ENCODE measurements at regions not wholly inside any gene's neighbourhood (a gene's known extent, or its start where the extent isn't known, plus 50 kb on each side); places are given as distances from the start of the nearest gene placed in this dataset.

GRCh38 chr9:14532456-14533115 is 160.6 kb downstream of the ZDHHC21 start:
- ATAC-seq, result no peak
- intact Hi-C loops (cut with micrococcal nuclease; ENCODE audit: unreplicated experiment), result no loop called here
- in situ Hi-C loops (cut with HindIII; ENCODE audit: low pct_unique_long_range_greater_than_20kb, low sequenced_read_pairs), result no loop called here
- BruUV-seq (replicated peaks), result no TSS peak
- no peaks in the 10 kb centered on the region for H3K36me3 ChIP-seq (ENCODE audit: control insufficient read depth, insufficient read depth, low read length)
- TF ChIP-seq CTCF (IDR thresholded peaks at IDR 0.05) (no peak), REST (IDR thresholded peaks at IDR 0.05; ENCODE audit: insufficient read depth in 1 of 2, low read depth in 2 of 2, low read length in 1 of 2) (no peak), SIN3A (IDR thresholded peaks at IDR 0.05; ENCODE audit: borderline replicate concordance, insufficient read depth, low read depth, low read length) (no peak), TCF7L2 (IDR thresholded peaks at IDR 0.05; ENCODE audit: low read depth, low read length) (no peak), POLR2AphosphoS5 (IDR thresholded peaks at IDR 0.05; ENCODE audit: low read depth, low read length) (no peak)
- H3K4me3 ChIP-seq (ENCODE audit: low read depth in 2 of 2, low read length in 2 of 2), result no peak overlapping the region
- H3K27ac ChIP-seq (ENCODE audit: low read length), result no peak overlapping the region
- DNase-seq (ENCODE audit: low read depth, low spot score), result no peak
- H3K9me3 ChIP-seq (ENCODE audit: control insufficient read depth, insufficient read depth, low read depth, low read length), result no peaks in the 10 kb centered on the region
- ChIA-PET CTCF (no interaction called here), POLR2A (no interaction called here)
- no peaks in the 10 kb centered on the region for H3K27me3 ChIP-seq (ENCODE audit: control insufficient read depth, insufficient read depth, low read length)
- no peaks in the 10 kb centered on the region for H3K4me1 ChIP-seq (ENCODE audit: control insufficient read depth, insufficient read depth, low read length)

- intact Hi-C loops (cut with micrococcal nuclease; ENCODE audit: unreplicated experiment) (no loop called here), in situ Hi-C loops (cut with HindIII; ENCODE audit: low pct_unique_long_range_greater_than_20kb, low sequenced_read_pairs) (no loop called here)
- ATAC-seq (no peak), DNase-seq (ENCODE audit: low read depth, low spot score) (no peak)
- ChIA-PET POLR2A (no interaction called here), CTCF (no interaction called here)
- BruUV-seq (replicated peaks), result no TSS peak
- no peak overlapping the region for H3K27ac ChIP-seq (ENCODE audit: low read length)
- TF ChIP-seq SIN3A (IDR thresholded peaks at IDR 0.05; ENCODE audit: borderline replicate concordance, insufficient read depth, low read depth, low read length) (no peak), CTCF (IDR thresholded peaks at IDR 0.05) (no peak), REST (IDR thresholded peaks at IDR 0.05; ENCODE audit: insufficient read depth in 1 of 2, low read depth in 2 of 2, low read length in 1 of 2) (no peak), TCF7L2 (IDR thresholded peaks at IDR 0.05; ENCODE audit: low read depth, low read length) (no peak), POLR2AphosphoS5 (IDR thresholded peaks at IDR 0.05; ENCODE audit: low read depth, low read length) (no peak)
- no peak overlapping the region for H3K4me3 ChIP-seq (ENCODE audit: low read depth in 2 of 2, low read length in 2 of 2)
- no peaks in the 10 kb centered on the region for H3K27me3 ChIP-seq (ENCODE audit: control insufficient read depth, insufficient read depth, low read length)
- H3K4me1 ChIP-seq (ENCODE audit: control insufficient read depth, insufficient read depth, low read length), result no peaks in the 10 kb centered on the region
- H3K36me3 ChIP-seq (ENCODE audit: control insufficient read depth, insufficient read depth, low read length), result no peaks in the 10 kb centered on the region
- no peaks in the 10 kb centered on the region for H3K9me3 ChIP-seq (ENCODE audit: control insufficient read depth, insufficient read depth, low read depth, low read length)
Observed at GRCh38 chr9:14531341-14532269, 161.6 kb downstream of the ZDHHC21 start.
